ENCODE measurements at regions not wholly inside any gene's neighbourhood (a gene's known extent, or its start where the extent isn't known, plus 50 kb on each side); places are given as distances from the start of the nearest gene placed in this dataset.

DNA sequence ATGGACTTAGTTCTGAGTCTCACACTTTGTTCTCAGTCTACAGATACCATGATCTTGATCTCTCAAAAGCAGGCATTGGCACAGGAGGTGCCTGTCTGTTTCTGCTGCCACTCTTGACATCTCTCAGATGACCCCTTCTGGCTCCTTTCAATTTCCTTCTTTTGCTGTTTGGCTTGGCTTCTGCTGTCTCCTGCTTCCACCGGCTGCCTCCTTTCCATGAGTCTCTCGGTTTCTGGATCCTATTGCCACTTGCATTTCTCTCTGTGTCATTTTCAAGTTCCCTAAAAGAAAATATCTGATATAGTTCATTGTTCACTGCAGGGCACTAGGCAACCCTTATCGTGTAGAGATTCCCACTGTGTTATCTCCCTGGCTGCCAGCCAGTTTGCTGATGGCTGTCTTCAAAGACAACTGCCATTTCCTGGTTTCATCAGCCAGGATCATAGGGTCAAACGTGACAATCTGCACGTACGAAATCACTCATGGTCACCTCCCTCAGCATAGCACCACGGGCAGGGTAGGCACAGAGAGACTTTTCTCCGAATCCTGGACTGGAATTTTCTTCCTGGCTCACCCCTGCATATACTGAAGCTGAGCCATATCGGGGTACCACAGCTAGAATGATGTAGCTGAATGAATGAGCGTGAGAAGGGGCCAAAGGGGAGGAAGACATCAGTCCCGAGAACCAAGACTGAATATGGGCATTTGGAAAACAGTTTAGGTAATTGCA lies 144.6 kb upstream of the TMEM170B start (continued):
- TF ChIP-seq, protein P1, sequence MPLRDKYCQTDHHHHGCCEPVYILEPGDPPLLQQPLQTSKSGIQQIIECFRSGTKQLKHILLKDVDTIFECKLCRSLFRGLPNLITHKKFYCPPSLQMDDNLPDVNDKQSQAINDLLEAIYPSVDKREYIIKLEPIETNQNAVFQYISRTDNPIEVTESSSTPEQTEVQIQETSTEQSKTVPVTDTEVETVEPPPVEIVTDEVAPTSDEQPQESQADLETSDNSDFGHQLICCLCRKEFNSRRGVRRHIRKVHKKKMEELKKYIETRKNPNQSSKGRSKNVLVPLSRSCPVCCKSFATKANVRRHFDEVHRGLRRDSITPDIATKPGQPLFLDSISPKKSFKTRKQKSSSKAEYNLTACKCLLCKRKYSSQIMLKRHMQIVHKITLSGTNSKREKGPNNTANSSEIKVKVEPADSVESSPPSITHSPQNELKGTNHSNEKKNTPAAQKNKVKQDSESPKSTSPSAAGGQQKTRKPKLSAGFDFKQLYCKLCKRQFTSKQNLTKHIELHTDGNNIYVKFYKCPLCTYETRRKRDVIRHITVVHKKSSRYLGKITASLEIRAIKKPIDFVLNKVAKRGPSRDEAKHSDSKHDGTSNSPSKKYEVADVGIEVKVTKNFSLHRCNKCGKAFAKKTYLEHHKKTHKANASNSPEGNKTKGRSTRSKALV (CRISPR knock-in tag; IDR thresholded peaks at IDR 0.05), result peak; percentile 73; the same call in 1 of the 2 replicates
- TF ChIP-seq JUNB (CRISPR knock-in tag; IDR thresholded peaks at IDR 0.05; ENCODE audit: borderline replicate concordance) (peak; percentile 84), ZNF761 (CRISPR knock-in tag; conservative IDR thresholded peaks at IDR 0.05) (peak; percentile 5; the same call in 1 of the 2 replicates), SIN3A (IDR thresholded peaks at IDR 0.05; ENCODE audit: borderline replicate concordance, low read depth, low read length) (peak; percentile 32; the same call in 1 of the 2 replicates), ZNF20 (CRISPR knock-in tag; IDR thresholded peaks at IDR 0.05) (no peak), ZBTB7B (CRISPR knock-in tag; IDR thresholded peaks at IDR 0.05) (0 out of 2 replicates have a peak, but pooled peaks have one; percentile 81), TP53 (CRISPR knock-in tag; conservative IDR thresholded peaks at IDR 0.05) (no peak; the same call in none of the 2 replicates), STAG1 (CRISPR knock-in tag; IDR thresholded peaks at IDR 0.05) (peak; percentile 73), TMF1 (CRISPR knock-in tag; IDR thresholded peaks at IDR 0.05; ENCODE audit: low read depth) (no peak), PITX1 (CRISPR knock-in tag; IDR thresholded peaks at IDR 0.05) (peak; percentile 98), HNRNPH1 (optimal IDR thresholded peaks at IDR 0.05; ENCODE audit: low read depth, low read length) (no peak), ZNF7 (CRISPR knock-in tag; IDR thresholded peaks at IDR 0.05) (peak; percentile 93)
- TF ChIP-seq, protein P2, sequence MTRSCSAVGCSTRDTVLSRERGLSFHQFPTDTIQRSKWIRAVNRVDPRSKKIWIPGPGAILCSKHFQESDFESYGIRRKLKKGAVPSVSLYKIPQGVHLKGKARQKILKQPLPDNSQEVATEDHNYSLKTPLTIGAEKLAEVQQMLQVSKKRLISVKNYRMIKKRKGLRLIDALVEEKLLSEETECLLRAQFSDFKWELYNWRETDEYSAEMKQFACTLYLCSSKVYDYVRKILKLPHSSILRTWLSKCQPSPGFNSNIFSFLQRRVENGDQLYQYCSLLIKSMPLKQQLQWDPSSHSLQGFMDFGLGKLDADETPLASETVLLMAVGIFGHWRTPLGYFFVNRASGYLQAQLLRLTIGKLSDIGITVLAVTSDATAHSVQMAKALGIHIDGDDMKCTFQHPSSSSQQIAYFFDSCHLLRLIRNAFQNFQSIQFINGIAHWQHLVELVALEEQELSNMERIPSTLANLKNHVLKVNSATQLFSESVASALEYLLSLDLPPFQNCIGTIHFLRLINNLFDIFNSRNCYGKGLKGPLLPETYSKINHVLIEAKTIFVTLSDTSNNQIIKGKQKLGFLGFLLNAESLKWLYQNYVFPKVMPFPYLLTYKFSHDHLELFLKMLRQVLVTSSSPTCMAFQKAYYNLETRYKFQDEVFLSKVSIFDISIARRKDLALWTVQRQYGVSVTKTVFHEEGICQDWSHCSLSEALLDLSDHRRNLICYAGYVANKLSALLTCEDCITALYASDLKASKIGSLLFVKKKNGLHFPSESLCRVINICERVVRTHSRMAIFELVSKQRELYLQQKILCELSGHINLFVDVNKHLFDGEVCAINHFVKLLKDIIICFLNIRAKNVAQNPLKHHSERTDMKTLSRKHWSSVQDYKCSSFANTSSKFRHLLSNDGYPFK (CRISPR knock-in tag; IDR thresholded peaks at IDR 0.05; ENCODE audit: borderline replicate concordance), result no peak; the same call in 1 of the 2 replicates
- TF ChIP-seq, protein P3, sequence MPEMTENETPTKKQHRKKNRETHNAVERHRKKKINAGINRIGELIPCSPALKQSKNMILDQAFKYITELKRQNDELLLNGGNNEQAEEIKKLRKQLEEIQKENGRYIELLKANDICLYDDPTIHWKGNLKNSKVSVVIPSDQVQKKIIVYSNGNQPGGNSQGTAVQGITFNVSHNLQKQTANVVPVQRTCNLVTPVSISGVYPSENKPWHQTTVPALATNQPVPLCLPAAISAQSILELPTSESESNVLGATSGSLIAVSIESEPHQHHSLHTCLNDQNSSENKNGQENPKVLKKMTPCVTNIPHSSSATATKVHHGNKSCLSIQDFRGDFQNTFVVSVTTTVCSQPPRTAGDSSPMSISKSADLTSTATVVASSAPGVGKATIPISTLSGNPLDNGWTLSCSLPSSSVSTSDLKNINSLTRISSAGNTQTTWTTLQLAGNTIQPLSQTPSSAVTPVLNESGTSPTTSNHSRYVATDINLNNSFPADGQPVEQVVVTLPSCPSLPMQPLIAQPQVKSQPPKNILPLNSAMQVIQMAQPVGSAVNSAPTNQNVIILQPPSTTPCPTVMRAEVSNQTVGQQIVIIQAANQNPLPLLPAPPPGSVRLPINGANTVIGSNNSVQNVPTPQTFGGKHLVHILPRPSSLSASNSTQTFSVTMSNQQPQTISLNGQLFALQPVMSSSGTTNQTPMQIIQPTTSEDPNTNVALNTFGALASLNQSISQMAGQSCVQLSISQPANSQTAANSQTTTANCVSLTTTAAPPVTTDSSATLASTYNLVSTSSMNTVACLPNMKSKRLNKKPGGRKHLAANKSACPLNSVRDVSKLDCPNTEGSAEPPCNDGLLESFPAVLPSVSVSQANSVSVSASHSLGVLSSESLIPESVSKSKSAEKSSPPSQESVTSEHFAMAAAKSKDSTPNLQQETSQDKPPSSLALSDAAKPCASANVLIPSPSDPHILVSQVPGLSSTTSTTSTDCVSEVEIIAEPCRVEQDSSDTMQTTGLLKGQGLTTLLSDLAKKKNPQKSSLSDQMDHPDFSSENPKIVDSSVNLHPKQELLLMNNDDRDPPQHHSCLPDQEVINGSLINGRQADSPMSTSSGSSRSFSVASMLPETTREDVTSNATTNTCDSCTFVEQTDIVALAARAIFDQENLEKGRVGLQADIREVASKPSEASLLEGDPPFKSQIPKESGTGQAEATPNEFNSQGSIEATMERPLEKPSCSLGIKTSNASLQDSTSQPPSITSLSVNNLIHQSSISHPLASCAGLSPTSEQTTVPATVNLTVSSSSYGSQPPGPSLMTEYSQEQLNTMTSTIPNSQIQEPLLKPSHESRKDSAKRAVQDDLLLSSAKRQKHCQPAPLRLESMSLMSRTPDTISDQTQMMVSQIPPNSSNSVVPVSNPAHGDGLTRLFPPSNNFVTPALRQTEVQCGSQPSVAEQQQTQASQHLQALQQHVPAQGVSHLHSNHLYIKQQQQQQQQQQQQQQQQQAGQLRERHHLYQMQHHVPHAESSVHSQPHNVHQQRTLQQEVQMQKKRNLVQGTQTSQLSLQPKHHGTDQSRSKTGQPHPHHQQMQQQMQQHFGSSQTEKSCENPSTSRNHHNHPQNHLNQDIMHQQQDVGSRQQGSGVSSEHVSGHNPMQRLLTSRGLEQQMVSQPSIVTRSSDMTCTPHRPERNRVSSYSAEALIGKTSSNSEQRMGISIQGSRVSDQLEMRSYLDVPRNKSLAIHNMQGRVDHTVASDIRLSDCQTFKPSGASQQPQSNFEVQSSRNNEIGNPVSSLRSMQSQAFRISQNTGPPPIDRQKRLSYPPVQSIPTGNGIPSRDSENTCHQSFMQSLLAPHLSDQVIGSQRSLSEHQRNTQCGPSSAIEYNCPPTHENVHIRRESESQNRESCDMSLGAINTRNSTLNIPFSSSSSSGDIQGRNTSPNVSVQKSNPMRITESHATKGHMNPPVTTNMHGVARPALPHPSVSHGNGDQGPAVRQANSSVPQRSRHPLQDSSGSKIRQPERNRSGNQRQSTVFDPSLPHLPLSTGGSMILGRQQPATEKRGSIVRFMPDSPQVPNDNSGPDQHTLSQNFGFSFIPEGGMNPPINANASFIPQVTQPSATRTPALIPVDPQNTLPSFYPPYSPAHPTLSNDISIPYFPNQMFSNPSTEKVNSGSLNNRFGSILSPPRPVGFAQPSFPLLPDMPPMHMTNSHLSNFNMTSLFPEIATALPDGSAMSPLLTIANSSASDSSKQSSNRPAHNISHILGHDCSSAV (CRISPR knock-in tag; IDR thresholded peaks at IDR 0.05; ENCODE audit: borderline replicate concordance), result no peak
- TF ChIP-seq, protein P4, sequence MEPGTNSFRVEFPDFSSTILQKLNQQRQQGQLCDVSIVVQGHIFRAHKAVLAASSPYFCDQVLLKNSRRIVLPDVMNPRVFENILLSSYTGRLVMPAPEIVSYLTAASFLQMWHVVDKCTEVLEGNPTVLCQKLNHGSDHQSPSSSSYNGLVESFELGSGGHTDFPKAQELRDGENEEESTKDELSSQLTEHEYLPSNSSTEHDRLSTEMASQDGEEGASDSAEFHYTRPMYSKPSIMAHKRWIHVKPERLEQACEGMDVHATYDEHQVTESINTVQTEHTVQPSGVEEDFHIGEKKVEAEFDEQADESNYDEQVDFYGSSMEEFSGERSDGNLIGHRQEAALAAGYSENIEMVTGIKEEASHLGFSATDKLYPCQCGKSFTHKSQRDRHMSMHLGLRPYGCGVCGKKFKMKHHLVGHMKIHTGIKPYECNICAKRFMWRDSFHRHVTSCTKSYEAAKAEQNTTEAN (CRISPR knock-in tag; conservative IDR thresholded peaks at IDR 0.05), result peak; percentile 86

Data from HepG2 (cell line).